ENCODE measurements at regions not wholly inside any gene's neighbourhood (a gene's known extent, or its start where the extent isn't known, plus 50 kb on each side); places are given as distances from the start of the nearest gene placed in this dataset.

DNA sequence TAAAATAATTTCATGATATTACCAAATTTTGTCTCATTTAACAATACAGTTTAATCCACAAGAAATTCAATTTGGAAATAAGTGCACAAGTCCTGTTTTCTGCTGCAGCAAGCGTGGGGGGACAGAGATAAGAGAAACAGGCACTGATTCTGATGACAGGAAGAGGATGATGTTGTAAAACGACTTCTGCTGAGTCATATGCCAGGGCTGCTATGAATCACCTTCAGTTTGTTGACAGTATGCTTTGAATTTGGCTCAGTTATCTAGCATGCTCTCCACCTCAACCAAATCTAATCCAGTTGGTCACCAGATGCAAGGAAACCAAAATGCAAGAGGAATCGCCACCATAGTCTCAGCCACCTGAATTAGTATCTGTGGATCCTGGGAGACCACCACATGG lies 244.1 kb upstream of the MON1B start:
- no peaks in the 10 kb centered on the region for H3K27me3 ChIP-seq
- WGBS: 42% methylated on average over 3 of the region's 3 CpGs
- no peak overlapping the region for H3K4me3 ChIP-seq
- TF ChIP-seq, protein P1, sequence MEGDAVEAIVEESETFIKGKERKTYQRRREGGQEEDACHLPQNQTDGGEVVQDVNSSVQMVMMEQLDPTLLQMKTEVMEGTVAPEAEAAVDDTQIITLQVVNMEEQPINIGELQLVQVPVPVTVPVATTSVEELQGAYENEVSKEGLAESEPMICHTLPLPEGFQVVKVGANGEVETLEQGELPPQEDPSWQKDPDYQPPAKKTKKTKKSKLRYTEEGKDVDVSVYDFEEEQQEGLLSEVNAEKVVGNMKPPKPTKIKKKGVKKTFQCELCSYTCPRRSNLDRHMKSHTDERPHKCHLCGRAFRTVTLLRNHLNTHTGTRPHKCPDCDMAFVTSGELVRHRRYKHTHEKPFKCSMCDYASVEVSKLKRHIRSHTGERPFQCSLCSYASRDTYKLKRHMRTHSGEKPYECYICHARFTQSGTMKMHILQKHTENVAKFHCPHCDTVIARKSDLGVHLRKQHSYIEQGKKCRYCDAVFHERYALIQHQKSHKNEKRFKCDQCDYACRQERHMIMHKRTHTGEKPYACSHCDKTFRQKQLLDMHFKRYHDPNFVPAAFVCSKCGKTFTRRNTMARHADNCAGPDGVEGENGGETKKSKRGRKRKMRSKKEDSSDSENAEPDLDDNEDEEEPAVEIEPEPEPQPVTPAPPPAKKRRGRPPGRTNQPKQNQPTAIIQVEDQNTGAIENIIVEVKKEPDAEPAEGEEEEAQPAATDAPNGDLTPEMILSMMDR (IDR thresholded peaks at IDR 0.05): no peak
- TF ChIP-seq EP300 (IDR thresholded peaks at IDR 0.05) (no peak), POLR2A (IDR thresholded peaks at IDR 0.05; ENCODE audit: low read depth) (no peak), POLR2AphosphoS5 (IDR thresholded peaks at IDR 0.05) (no peak)
- intact Hi-C loops (cut with DNase I): no loop called here
- peaks cover 0 to 9% (median 0%) of the 10 kb centered on the region in 4 donors for H3K4me1 ChIP-seq
- H3K36me3 ChIP-seq: no peaks in the 10 kb centered on the region
- no peak for DNase-seq (ENCODE audit: extremely low spot score)
- H3K9me3 ChIP-seq: no peaks in the 10 kb centered on the region
- no peak overlapping the region for H3K27ac ChIP-seq (replicated peaks in 1 of 4)

- no peaks in the 10 kb centered on the region for H3K27me3 ChIP-seq
- no peak overlapping the region for H3K4me3 ChIP-seq
- H3K36me3 ChIP-seq: no peaks in the 10 kb centered on the region
- TF ChIP-seq, protein P1 (IDR thresholded peaks at IDR 0.05): no peak
- no peak for TF ChIP-seq EP300 (IDR thresholded peaks at IDR 0.05)
- no peak for TF ChIP-seq POLR2A (IDR thresholded peaks at IDR 0.05; ENCODE audit: low read depth)
- TF ChIP-seq POLR2AphosphoS5 (IDR thresholded peaks at IDR 0.05): no peak
- intact Hi-C loops (cut with DNase I): no loop called here
- peaks cover 0 to 9% (median 0%) of the 10 kb centered on the region in 4 donors for H3K4me1 ChIP-seq
- DNase-seq (ENCODE audit: extremely low spot score): no peak
- H3K9me3 ChIP-seq: no peaks in the 10 kb centered on the region
- no peak overlapping the region for H3K27ac ChIP-seq (replicated peaks in 1 of 4)
- 28% methylated on average over 4 of the region's 4 CpGs for WGBS
Observed at GRCh38 chr16:76947749-76948148, 243.2 kb upstream of the MON1B start.

DNA sequence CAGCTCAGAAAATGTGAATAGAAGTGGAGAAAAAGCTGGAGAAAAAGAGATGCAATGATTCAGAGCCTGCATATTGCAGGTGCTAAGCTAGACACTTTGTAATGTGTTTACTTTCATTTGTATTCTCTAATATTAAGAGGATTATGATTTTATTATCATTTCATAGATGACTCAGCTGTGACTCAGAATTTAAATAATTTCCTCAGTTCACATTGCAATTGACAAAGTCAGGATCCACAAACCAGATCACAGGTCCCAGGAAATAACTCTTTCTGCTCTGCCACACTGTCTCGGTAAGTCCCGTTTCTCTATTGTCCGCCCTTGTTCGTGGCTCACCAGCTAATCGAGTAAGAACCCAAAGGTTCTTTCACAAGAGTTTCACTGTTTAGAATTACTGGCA lies 235.4 kb upstream of the MON1B start:
- no peak for TF ChIP-seq EP300 (IDR thresholded peaks at IDR 0.05)
- TF ChIP-seq, protein P1 (IDR thresholded peaks at IDR 0.05): no peak
- no peak for TF ChIP-seq POLR2A (IDR thresholded peaks at IDR 0.05; ENCODE audit: low read depth)
- no peak for TF ChIP-seq POLR2AphosphoS5 (IDR thresholded peaks at IDR 0.05)
- DNase-seq (ENCODE audit: extremely low spot score): no peak
- intact Hi-C loops (cut with DNase I): no loop called here
- no peaks in the 10 kb centered on the region for H3K36me3 ChIP-seq
- WGBS: 90% methylated on average over 5 of the region's 5 CpGs
- H3K4me3 ChIP-seq: no peak overlapping the region
- no peaks in the 10 kb centered on the region for H3K9me3 ChIP-seq
- H3K27me3 ChIP-seq: no peaks in the 10 kb centered on the region
- no peaks in the 10 kb centered on the region for H3K4me1 ChIP-seq
- no peak overlapping the region for H3K27ac ChIP-seq (replicated peaks in 1 of 4)

- H3K27me3 ChIP-seq: no peaks in the 10 kb centered on the region
- no peak for DNase-seq (ENCODE audit: extremely low spot score)
- H3K27ac ChIP-seq (replicated peaks in 1 of 4): no peak overlapping the region
- no peaks in the 10 kb centered on the region for H3K36me3 ChIP-seq
- no peak overlapping the region for H3K4me3 ChIP-seq
- 73% methylated on average over 6 of the region's 6 CpGs for WGBS
- H3K9me3 ChIP-seq: no peaks in the 10 kb centered on the region
- no peaks in the 10 kb centered on the region for H3K4me1 ChIP-seq
- intact Hi-C loops (cut with DNase I): no loop called here
- TF ChIP-seq, protein P1 (IDR thresholded peaks at IDR 0.05): no peak
- no peak for TF ChIP-seq POLR2AphosphoS5 (IDR thresholded peaks at IDR 0.05)
- TF ChIP-seq EP300 (IDR thresholded peaks at IDR 0.05): no peak
- no peak for TF ChIP-seq POLR2A (IDR thresholded peaks at IDR 0.05; ENCODE audit: low read depth)
Observed at GRCh38 chr16:76956394-76956793, 234.6 kb upstream of the MON1B start.

- 76% methylated on average over 2 of the region's 2 CpGs for WGBS
- no peak for DNase-seq (ENCODE audit: extremely low spot score)
- Histone ChIP-seq H3K4me1 (no peaks in the 10 kb centered on the region), H3K36me3 (no peaks in the 10 kb centered on the region), H3K27me3 (no peaks in the 10 kb centered on the region), H3K27ac (replicated peaks in 1 of 4) (no peak overlapping the region), H3K9me3 (no peaks in the 10 kb centered on the region), H3K4me3 (no peak overlapping the region)
- TF ChIP-seq EP300 (IDR thresholded peaks at IDR 0.05) (no peak), POLR2A (IDR thresholded peaks at IDR 0.05; ENCODE audit: low read depth) (no peak), POLR2AphosphoS5 (IDR thresholded peaks at IDR 0.05) (no peak)
- TF ChIP-seq, protein P1 (IDR thresholded peaks at IDR 0.05): no peak
- intact Hi-C loops (cut with DNase I): no loop called here
Observed at GRCh38 chr16:76956841-76957240, 234.1 kb upstream of the MON1B start.
